ENCODE measurements at regions not wholly inside any gene's neighbourhood (a gene's known extent, or its start where the extent isn't known, plus 50 kb on each side); places are given as distances from the start of the nearest gene placed in this dataset.

GRCh38 chr10:9075420-9075819 is 1020.9 kb downstream of the GATA3 start:
- Histone ChIP-seq H2BK15ac (ENCODE audit: low read depth, low read length) (no peak overlapping the region), H3K14ac (replicated peaks; ENCODE audit: low read depth, low read length) (no peak overlapping the region), H3K27me3 (ENCODE audit: control insufficient read depth, insufficient read depth, low read length) (no peaks in the 10 kb centered on the region), H2AK9ac (replicated peaks; ENCODE audit: low read depth, low read length, poor library complexity) (no peak overlapping the region), H2BK120ac (ENCODE audit: low read depth, low read length) (no peak overlapping the region), H3K4ac (ENCODE audit: low read depth, low read length) (no peak overlapping the region), H2BK20ac (ENCODE audit: low read depth, low read length) (no peak overlapping the region), H3K56ac (ENCODE audit: extremely low read depth, insufficient read depth, low read length) (no peak overlapping the region), H3K4me2 (ENCODE audit: low read depth, low read length) (no peak overlapping the region), H3K4me1 (ENCODE audit: control insufficient read depth, insufficient read depth, low read length) (no peaks in the 10 kb centered on the region), H3K36me3 (ENCODE audit: control insufficient read depth, insufficient read depth, low read length) (no peaks in the 10 kb centered on the region), H3K9me1 (ENCODE audit: insufficient read depth, low read length) (no peaks in the 10 kb centered on the region), H3K18ac (ENCODE audit: low read depth, low read length) (no peak overlapping the region), H2BK5ac (ENCODE audit: low read depth, low read length, poor library complexity, severe bottlenecking) (no peak overlapping the region), H2AK5ac (ENCODE audit: low read depth, low read length) (no peak overlapping the region), H2AFZ (replicated peaks; ENCODE audit: low read length, poor library complexity) (no peak overlapping the region), H3K79me1 (ENCODE audit: low read depth in 1 of 2, low read length in 2 of 2) (no peaks in the 10 kb centered on the region), H4K5ac (ENCODE audit: low read depth, low read length) (no peak overlapping the region), H4K8ac (ENCODE audit: low read depth in 2 of 2, low read length in 2 of 2) (no peak overlapping the region), H3K4me3 (ENCODE audit: insufficient read depth, low read depth, low read length) (no peak overlapping the region), H3K9me3 (ENCODE audit: control insufficient read depth, insufficient read depth, low read length) (no peaks in the 10 kb centered on the region), H4K20me1 (ENCODE audit: insufficient read depth, low read length) (no peaks in the 10 kb centered on the region), H4K91ac (ENCODE audit: insufficient read depth, low read depth, low read length) (no peak overlapping the region), H3K27ac (ENCODE audit: insufficient read depth, low read length) (no peak overlapping the region), H3K23ac (ENCODE audit: low read depth, low read length) (no peak overlapping the region), H3K9ac (ENCODE audit: low read depth, low read length) (no peak overlapping the region)
- dilution Hi-C loops (cut with HindIII; ENCODE audit: low sequenced_read_pairs, unreplicated experiment) (no loop called here), in situ Hi-C loops (cut with MboI; ENCODE audit: low sequenced_read_pairs) (no loop called here), intact Hi-C loops (cut with micrococcal nuclease) (no loop called here)
- no TSS peak for BruUV-seq (replicated peaks)
- POLR2A ChIA-PET (ENCODE audit: unreplicated experiment), result no interaction called here
- no peak for DNase-seq
- TF ChIP-seq RFX5 (IDR thresholded peaks at IDR 0.05; ENCODE audit: low read depth, low read length) (no peak), SMC3 (IDR thresholded peaks at IDR 0.05; ENCODE audit: low read depth, low read length) (no peak), CHD1 (IDR thresholded peaks at IDR 0.05; ENCODE audit: low read depth, low read length) (no peak), POLR2A (IDR thresholded peaks at IDR 0.05; ENCODE audit: low read depth, low read length) (no peak), ELK1 (IDR thresholded peaks at IDR 0.05; ENCODE audit: borderline replicate concordance, low read depth, low read length) (no peak), FOS (IDR thresholded peaks at IDR 0.05; ENCODE audit: low read depth, low read length) (no peak), RAD21 (IDR thresholded peaks at IDR 0.05; ENCODE audit: low read length) (no peak), CTCF (conservative IDR thresholded peaks at IDR 0.05; ENCODE audit: low read depth, low read length) (no peak), BHLHE40 (IDR thresholded peaks at IDR 0.05; ENCODE audit: low read depth, low read length) (no peak), USF2 (IDR thresholded peaks at IDR 0.05; ENCODE audit: low read depth, low read length) (no peak), RCOR1 (IDR thresholded peaks at IDR 0.05; ENCODE audit: insufficient replicate concordance, low read length) (no peak), MXI1 (IDR thresholded peaks at IDR 0.05; ENCODE audit: borderline replicate concordance, low read depth, low read length) (no peak), NFE2L2 (IDR thresholded peaks at IDR 0.05; ENCODE audit: low read depth, low read length) (no peak), MAFK (IDR thresholded peaks at IDR 0.05; ENCODE audit: low read depth, low read length) (no peak), MAZ (IDR thresholded peaks at IDR 0.05; ENCODE audit: borderline replicate concordance, low read depth, low read length) (no peak), CEBPB (IDR thresholded peaks at IDR 0.05; ENCODE audit: low read depth, low read length) (no peak)
- CTCF ChIA-PET, result no interaction called here
- ATAC-seq (ENCODE audit: low read depth), result no peak
- no CpG with 5 or more reads among the region's 1 CpG for WGBS, 2 experiments (ENCODE audit: extremely low coverage in 2 of 2, insufficient read length in 1 of 2)

Measured in IMR-90 (cell line).